Astrocyte of the spinal cord (primary cell): ENCODE measurements at regions not wholly inside any gene's neighbourhood (a gene's known extent, or its start where the extent isn't known, plus 50 kb on each side); places are given as distances from the start of the nearest gene placed in this dataset.

ENCODE experiments used
- DNase-seq: peaks from one replicate; pipeline ENCODE4 v3.0.0; 2011; ENCODE audit warnings: low read depth, low spot score
- H3K4me3 ChIP-seq: 2 replicates; pipeline ENCODE4 v1.5.1; 2011; ENCODE audit warnings: low read depth, mild to moderate bottlenecking, low read length, moderate library complexity
- in situ Hi-C: cut with HindIII; loops from 2 replicates; pipeline ENCODE4 v1.10.0; 2017; ENCODE audit warnings: low sequenced_read_pairs
- TF ChIP-seq, protein P1 (sequence below): IDR thresholded peaks from 2 replicates; pipeline ENCODE4 v1.5.1; 2012; ENCODE audit warnings: low read depth, mild to moderate bottlenecking, low read length, inconsistent platforms

DNA sequence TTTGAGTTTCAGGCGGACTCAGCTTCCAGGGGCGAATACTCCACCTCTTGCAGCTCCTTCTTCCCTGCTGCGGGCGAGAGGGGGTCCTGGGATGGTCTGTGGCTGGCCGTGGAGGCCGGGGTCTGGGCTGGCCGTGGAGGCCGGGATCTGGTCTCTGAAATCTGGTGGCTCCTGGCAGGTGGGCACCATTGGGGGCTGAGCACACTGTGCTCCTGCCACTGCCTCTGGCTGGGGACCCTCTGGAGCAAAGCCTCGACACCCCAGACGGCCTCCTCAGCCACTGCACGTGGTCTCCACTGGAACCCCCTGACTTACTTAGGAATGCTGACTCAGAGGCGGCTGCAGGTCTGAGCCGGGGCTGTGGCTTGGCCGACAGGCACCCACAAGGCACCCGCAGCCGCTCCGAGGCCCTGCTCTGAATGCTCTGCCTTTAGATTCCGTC, 100.1 kb upstream of the ALKAL2 start:
- no peak for DNase-seq
- TF ChIP-seq, protein P1, sequence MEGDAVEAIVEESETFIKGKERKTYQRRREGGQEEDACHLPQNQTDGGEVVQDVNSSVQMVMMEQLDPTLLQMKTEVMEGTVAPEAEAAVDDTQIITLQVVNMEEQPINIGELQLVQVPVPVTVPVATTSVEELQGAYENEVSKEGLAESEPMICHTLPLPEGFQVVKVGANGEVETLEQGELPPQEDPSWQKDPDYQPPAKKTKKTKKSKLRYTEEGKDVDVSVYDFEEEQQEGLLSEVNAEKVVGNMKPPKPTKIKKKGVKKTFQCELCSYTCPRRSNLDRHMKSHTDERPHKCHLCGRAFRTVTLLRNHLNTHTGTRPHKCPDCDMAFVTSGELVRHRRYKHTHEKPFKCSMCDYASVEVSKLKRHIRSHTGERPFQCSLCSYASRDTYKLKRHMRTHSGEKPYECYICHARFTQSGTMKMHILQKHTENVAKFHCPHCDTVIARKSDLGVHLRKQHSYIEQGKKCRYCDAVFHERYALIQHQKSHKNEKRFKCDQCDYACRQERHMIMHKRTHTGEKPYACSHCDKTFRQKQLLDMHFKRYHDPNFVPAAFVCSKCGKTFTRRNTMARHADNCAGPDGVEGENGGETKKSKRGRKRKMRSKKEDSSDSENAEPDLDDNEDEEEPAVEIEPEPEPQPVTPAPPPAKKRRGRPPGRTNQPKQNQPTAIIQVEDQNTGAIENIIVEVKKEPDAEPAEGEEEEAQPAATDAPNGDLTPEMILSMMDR: no peak
- in situ Hi-C loops: no loop called here
- no peak overlapping the region for H3K4me3 ChIP-seq

DNA sequence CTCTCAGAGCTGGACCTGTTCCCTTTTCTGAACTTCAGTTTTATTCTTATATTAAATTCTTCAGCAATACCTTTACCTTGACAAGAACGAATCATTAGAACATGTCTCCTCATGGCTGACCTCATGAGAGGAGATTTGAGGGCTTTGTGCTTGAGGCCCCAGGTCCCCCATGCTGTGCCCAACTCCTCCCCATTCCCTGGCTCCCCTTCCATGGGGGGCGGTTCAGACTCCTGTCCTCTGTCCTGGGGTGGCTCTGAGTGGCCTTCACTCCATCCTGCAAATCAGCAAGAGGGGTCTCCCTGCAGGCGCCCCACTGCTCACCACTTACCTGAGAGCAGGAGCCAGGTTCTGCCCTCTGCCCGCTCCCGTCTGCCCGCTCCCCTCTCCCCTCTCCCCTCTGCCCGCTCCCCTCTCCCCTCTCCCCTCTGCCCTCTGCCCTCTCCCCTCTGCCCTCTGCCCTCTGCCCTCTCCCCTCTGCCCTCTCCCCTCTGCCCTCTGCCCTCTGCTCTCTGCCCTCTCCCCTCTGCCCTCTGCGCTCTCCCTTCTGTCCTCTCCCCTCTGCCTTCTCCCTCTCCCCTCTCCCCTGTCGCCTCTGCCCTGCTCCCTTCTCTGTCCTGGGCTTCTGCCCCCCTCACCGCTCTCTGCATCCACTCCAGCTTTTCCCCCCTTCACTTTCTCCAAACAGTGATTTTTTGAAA, 98.7 kb upstream of the ALKAL2 start:
- no peak for DNase-seq
- TF ChIP-seq, protein P1: no peak
- in situ Hi-C loops: no loop called here
- no peak overlapping the region for H3K4me3 ChIP-seq

DNA sequence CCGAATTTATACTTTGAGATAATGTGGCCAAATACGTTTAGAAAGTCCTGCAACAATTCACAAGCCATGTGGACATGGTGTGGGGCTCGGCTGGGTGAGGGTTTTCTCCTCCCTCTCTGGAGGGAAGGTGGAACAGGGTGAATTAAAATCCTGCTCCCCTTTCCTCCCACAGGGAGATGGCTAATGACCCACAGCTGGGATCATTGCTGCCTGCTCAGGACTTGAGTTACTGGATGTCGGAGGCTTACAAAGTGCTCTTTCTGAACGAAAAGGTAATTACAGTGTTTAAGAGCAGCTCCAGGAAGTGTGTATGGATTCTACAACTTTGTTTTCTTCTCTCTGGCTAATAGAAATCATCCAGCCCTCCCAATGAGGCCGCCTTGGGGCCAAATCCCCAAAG, 97.9 kb upstream of the ALKAL2 start:
- TF ChIP-seq, protein P1: no peak
- no peak for DNase-seq
- in situ Hi-C loops: no loop called here
- H3K4me3 ChIP-seq: no peak overlapping the region

DNA sequence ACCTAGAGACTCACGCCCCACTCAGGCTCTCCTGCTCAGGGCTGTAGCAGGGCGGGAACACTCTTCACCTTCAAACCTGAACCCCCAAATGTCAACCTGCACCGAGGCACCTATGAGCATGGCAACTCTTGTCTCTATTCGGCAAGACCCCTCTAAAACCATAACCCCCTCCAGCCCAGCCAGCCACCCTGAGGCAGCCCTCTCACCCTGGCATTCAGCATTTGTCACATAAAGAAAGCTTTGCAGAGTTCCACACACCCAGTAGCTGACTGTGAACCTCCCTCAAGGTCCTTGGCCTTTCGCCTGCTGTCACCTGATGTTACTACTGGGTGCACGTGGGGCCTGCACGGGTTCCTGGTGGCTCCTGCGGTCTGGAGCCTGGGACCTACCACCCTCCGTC, 97.2 kb upstream of the ALKAL2 start:
- TF ChIP-seq, protein P1: no peak
- in situ Hi-C loops: no loop called here

DNA sequence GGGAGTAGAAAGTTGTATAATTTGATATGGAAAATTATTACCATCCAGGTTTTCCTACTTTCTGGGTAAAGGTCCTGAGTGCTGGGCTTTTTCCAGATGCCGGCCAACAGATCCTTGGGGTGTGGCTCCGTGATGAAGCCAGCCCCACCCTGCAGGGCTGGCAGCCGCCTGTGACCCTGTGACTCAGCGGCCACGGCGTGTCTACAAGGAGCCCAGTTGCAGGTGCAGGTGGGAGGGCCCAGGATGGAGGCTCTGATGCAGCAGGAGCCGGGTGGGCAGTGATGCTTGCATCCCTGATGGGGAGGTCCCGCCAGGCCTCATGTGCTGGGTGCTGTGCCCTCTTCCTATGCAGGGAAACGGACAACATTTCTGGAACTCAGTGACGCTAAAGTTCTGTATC, 96.0 kb upstream of the ALKAL2 start:
- DNase-seq: no peak
- TF ChIP-seq, protein P1: no peak
- in situ Hi-C loops: no loop called here

More for the DNA sequence above, 97.2 kb upstream of the ALKAL2 start:
- no peak for DNase-seq
- H3K4me3 ChIP-seq: no peak overlapping the region

DNA sequence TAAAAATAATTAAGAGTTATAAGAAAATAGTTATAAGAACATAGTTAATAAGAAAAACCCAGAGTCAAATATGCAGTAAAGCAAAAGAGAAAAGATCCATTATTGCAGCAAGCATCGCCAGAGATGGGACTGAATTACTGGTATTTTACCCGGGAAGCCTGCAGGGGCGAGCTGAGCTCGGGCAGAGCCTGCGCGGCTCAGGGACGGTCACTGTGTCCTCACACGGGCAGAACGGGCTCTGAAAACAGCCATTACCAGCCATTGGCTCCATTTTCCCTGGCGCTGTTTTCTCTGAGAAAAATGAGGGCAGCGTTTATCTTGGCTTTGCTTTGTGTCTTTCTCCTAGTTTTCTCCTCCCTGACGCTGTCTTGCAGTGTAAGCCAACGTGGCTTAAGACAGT, 95.3 kb upstream of the ALKAL2 start:
- no peak for DNase-seq
- TF ChIP-seq, protein P1: no peak
- no peak overlapping the region for H3K4me3 ChIP-seq
- in situ Hi-C loops: no loop called here

More for the DNA sequence above, 96.0 kb upstream of the ALKAL2 start:
- no peak overlapping the region for H3K4me3 ChIP-seq
